ENCODE measurements at regions not wholly inside any gene's neighbourhood (a gene's known extent, or its start where the extent isn't known, plus 50 kb on each side); places are given as distances from the start of the nearest gene placed in this dataset.
"Not testable (repeated sequence)": the region's sequence is repeated elsewhere in the genome, so short reads cannot be mapped to it uniquely, and the experiment has no call there.

GRCh38 chr4:132097041-132097440, 1052.1 kb upstream of the PCDH10 start:
- no peak overlapping the region for H3K4me3 ChIP-seq (ENCODE audit: low read depth, low read length)
- no peak for TF ChIP-seq CTCF (conservative IDR thresholded peaks at IDR 0.05; ENCODE audit: low read depth, low read length)
- no peak for DNase-seq (ENCODE audit: low read depth)

GRCh38 chr4:132101526-132101925, 1047.6 kb upstream of the PCDH10 start:
- H3K4me3 ChIP-seq (ENCODE audit: low read depth, low read length): no peak overlapping the region
- TF ChIP-seq CTCF (conservative IDR thresholded peaks at IDR 0.05; ENCODE audit: low read depth, low read length): no peak
- peak; percentile 53 for DNase-seq (ENCODE audit: low read depth)

- no peak for TF ChIP-seq CTCF (conservative IDR thresholded peaks at IDR 0.05; ENCODE audit: low read depth, low read length)
- peak; percentile 50 for DNase-seq (ENCODE audit: low read depth)
- H3K4me3 ChIP-seq (ENCODE audit: low read depth, low read length): no peak overlapping the region
Measured at GRCh38 chr4:132108784-132109183, 1040.3 kb upstream of the PCDH10 start.

GRCh38 chr4:132114885-132115284, 1034.2 kb upstream of the PCDH10 start:
- no peak for TF ChIP-seq CTCF (conservative IDR thresholded peaks at IDR 0.05; ENCODE audit: low read depth, low read length)
- H3K4me3 ChIP-seq (ENCODE audit: low read depth, low read length): no peak overlapping the region
- peak; percentile 6 for DNase-seq (ENCODE audit: low read depth)

GRCh38 chr4:132122741-132123140, 1026.4 kb upstream of the PCDH10 start:
- not testable (repeated sequence) for H3K4me3 ChIP-seq (ENCODE audit: low read depth, low read length); DNase-seq (ENCODE audit: low read depth)

- H3K4me3 ChIP-seq (ENCODE audit: low read depth, low read length): no peak overlapping the region
- DNase-seq (ENCODE audit: low read depth): peak; percentile 37
- TF ChIP-seq CTCF (conservative IDR thresholded peaks at IDR 0.05; ENCODE audit: low read depth, low read length): no peak
Measured at GRCh38 chr4:132123870-132124623, 1025.0 kb upstream of the PCDH10 start.

- DNase-seq (ENCODE audit: low read depth): no peak
- no peak for TF ChIP-seq CTCF (conservative IDR thresholded peaks at IDR 0.05; ENCODE audit: low read depth, low read length)
- no peak overlapping the region for H3K4me3 ChIP-seq (ENCODE audit: low read depth, low read length)
Measured at GRCh38 chr4:132124624-132124974, 1024.5 kb upstream of the PCDH10 start.

All from choroid plexus epithelial cell (primary cell).